ENCODE measurements at regions not wholly inside any gene's neighbourhood (a gene's known extent, or its start where the extent isn't known, plus 50 kb on each side); places are given as distances from the start of the nearest gene placed in this dataset.
A peak's percentile ranks its signal among the peaks of the same experiment; 100 is the strongest.

GRCh38 chr17:77266891-77267341, 126.1 kb downstream of the SEC14L1 start:
- Mint-ChIP-seq H3K9me3 (no peaks in the 10 kb centered on the region), H3K4me3 (no peak overlapping the region), H3K4me1 (no peaks in the 10 kb centered on the region), H3K27me3 (no peaks in the 10 kb centered on the region), H3K36me3 (no peaks in the 10 kb centered on the region), H3K27ac (no peak overlapping the region)

GRCh38 chr17:77269696-77270681, 129.2 kb downstream of the SEC14L1 start:
- Mint-ChIP-seq H3K36me3 (no peaks in the 10 kb centered on the region), H3K27me3 (no peaks in the 10 kb centered on the region), H3K27ac (no peak overlapping the region)

GRCh38 chr17:77271411-77271810, 130.6 kb downstream of the SEC14L1 start:
- no peaks in the 10 kb centered on the region for H3K36me3 Mint-ChIP-seq
- H3K9me3 Mint-ChIP-seq, result no peaks in the 10 kb centered on the region
- no peaks in the 10 kb centered on the region for H3K4me1 Mint-ChIP-seq
- no peaks in the 10 kb centered on the region for H3K27me3 Mint-ChIP-seq
- H3K27ac Mint-ChIP-seq, result no peak overlapping the region
- no peak overlapping the region for H3K4me3 Mint-ChIP-seq

More at GRCh38 chr17:77269696-77270681, 129.2 kb downstream of the SEC14L1 start:
- H3K9me3 Mint-ChIP-seq, result no peaks in the 10 kb centered on the region
- H3K4me3 Mint-ChIP-seq, result no peak overlapping the region
- H3K4me1 Mint-ChIP-seq, result no peaks in the 10 kb centered on the region

- H3K4me3 Mint-ChIP-seq, result no peak overlapping the region
- no peaks in the 10 kb centered on the region for H3K27me3 Mint-ChIP-seq
- no peaks in the 10 kb centered on the region for H3K36me3 Mint-ChIP-seq
- no peaks in the 10 kb centered on the region for H3K4me1 Mint-ChIP-seq
- H3K9me3 Mint-ChIP-seq, result no peaks in the 10 kb centered on the region
- no peak overlapping the region for H3K27ac Mint-ChIP-seq
These were observed 132.8 kb downstream of the SEC14L1 start for GRCh38 chr17:77273397-77274085.

- Mint-ChIP-seq H3K27me3 (no peaks in the 10 kb centered on the region), H3K27ac (no peak overlapping the region)
These were observed 133.5 kb downstream of the SEC14L1 start for GRCh38 chr17:77274096-77274845.

GRCh38 chr17:77279448-77280303, 138.9 kb downstream of the SEC14L1 start:
- Mint-ChIP-seq H3K4me3 (peak overlapping the region; percentile 83), H3K27me3 (no peaks in the 10 kb centered on the region), H3K4me1 (peaks cover 15% of the 10 kb centered on the region), H3K36me3 (no peaks in the 10 kb centered on the region), H3K9me3 (no peaks in the 10 kb centered on the region), H3K27ac (peak overlapping the region; percentile 87)

More at GRCh38 chr17:77274096-77274845, 133.5 kb downstream of the SEC14L1 start:
- no peak overlapping the region for H3K4me3 Mint-ChIP-seq
- no peaks in the 10 kb centered on the region for H3K36me3 Mint-ChIP-seq
- no peaks in the 10 kb centered on the region for H3K4me1 Mint-ChIP-seq
- no peaks in the 10 kb centered on the region for H3K9me3 Mint-ChIP-seq

GRCh38 chr17:77280304-77281121, 139.7 kb downstream of the SEC14L1 start:
- H3K36me3 Mint-ChIP-seq, result no peaks in the 10 kb centered on the region
- peak overlapping the region; percentile 87 for H3K27ac Mint-ChIP-seq
- H3K27me3 Mint-ChIP-seq, result no peaks in the 10 kb centered on the region
- peaks cover 15% of the 10 kb centered on the region for H3K4me1 Mint-ChIP-seq
- no peaks in the 10 kb centered on the region for H3K9me3 Mint-ChIP-seq
- H3K4me3 Mint-ChIP-seq, result peak overlapping the region; percentile 83

GRCh38 chr17:77281122-77281903, 140.5 kb downstream of the SEC14L1 start:
- Mint-ChIP-seq H3K4me1 (peaks cover 15% of the 10 kb centered on the region), H3K36me3 (no peaks in the 10 kb centered on the region), H3K9me3 (no peaks in the 10 kb centered on the region), H3K27me3 (no peaks in the 10 kb centered on the region), H3K4me3 (peak overlapping the region; percentile 81), H3K27ac (peak overlapping the region; percentile 92)

- H3K27ac Mint-ChIP-seq, result peak overlapping the region; percentile 92
These were observed 141.2 kb downstream of the SEC14L1 start for GRCh38 chr17:77281904-77282367.

GRCh38 chr17:77282524-77283515, 142.1 kb downstream of the SEC14L1 start:
- peak overlapping the region; percentile 92 for H3K27ac Mint-ChIP-seq
- no peaks in the 10 kb centered on the region for H3K9me3 Mint-ChIP-seq

More at GRCh38 chr17:77281904-77282367, 141.2 kb downstream of the SEC14L1 start:
- H3K4me3 Mint-ChIP-seq, result peak overlapping the region; percentile 81
- H3K9me3 Mint-ChIP-seq, result no peaks in the 10 kb centered on the region
- no peaks in the 10 kb centered on the region for H3K27me3 Mint-ChIP-seq
- H3K4me1 Mint-ChIP-seq, result peaks cover 15% of the 10 kb centered on the region
- no peaks in the 10 kb centered on the region for H3K36me3 Mint-ChIP-seq

GRCh38 chr17:77284023-77284617, 143.4 kb downstream of the SEC14L1 start:
- Mint-ChIP-seq H3K27ac (no peak overlapping the region), H3K4me1 (peaks cover 15% of the 10 kb centered on the region), H3K4me3 (no peak overlapping the region), H3K36me3 (no peaks in the 10 kb centered on the region), H3K27me3 (no peaks in the 10 kb centered on the region), H3K9me3 (no peaks in the 10 kb centered on the region)

More at GRCh38 chr17:77282524-77283515, 142.1 kb downstream of the SEC14L1 start:
- Mint-ChIP-seq H3K27me3 (no peaks in the 10 kb centered on the region), H3K4me3 (peak overlapping the region; percentile 81), H3K4me1 (peaks cover 15% of the 10 kb centered on the region), H3K36me3 (no peaks in the 10 kb centered on the region)

Measured in activated naive CD4-positive, alpha-beta T cell treated with anti-CD3 and anti-CD28 coated beads, Interleukin-2, amount 50 U/mL, for 24 hours (primary cell).